GM21717 (cell line): ENCODE measurements at regions not wholly inside any gene's neighbourhood (a gene's known extent, or its start where the extent isn't known, plus 50 kb on each side); places are given as distances from the start of the nearest gene placed in this dataset.
"Not testable (repeated sequence)": the region's sequence is repeated elsewhere in the genome, so short reads cannot be mapped to it uniquely, and the experiment has no call there.

Source experiments
- ATAC-seq: cut with Tn5 transposase; IDR thresholded peaks from one replicate; pipeline ENCODE4 v1.9.1; 2021; ENCODE audit warnings: mild to moderate bottlenecking, moderate library complexity; ENCODE audit not compliant: unreplicated experiment

- ATAC-seq = not testable (repeated sequence)
These were observed 160.3 kb upstream of the ZNF184 start for GRCh38 chr6:27633221-27633688.

DNA sequence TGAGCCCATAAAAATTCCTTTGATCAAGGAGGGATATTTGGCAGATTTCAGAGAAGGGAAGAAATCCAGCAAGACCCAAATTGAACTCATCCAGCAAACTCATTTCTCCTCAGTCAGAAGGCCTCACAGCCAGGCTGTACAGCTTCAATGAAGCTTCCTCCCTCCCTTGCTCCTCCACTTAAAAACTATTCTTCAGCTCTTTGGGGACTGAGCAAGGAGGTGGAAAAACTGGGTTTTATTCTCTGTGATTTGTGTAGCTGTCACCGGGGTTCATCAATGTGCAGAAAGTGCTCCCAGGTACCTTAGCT, 158.7 kb upstream of the ZNF184 start:
- no peak for ATAC-seq

GRCh38 chr6:27630727-27631608, 158.1 kb upstream of the ZNF184 start:
- ATAC-seq = no peak

DNA sequence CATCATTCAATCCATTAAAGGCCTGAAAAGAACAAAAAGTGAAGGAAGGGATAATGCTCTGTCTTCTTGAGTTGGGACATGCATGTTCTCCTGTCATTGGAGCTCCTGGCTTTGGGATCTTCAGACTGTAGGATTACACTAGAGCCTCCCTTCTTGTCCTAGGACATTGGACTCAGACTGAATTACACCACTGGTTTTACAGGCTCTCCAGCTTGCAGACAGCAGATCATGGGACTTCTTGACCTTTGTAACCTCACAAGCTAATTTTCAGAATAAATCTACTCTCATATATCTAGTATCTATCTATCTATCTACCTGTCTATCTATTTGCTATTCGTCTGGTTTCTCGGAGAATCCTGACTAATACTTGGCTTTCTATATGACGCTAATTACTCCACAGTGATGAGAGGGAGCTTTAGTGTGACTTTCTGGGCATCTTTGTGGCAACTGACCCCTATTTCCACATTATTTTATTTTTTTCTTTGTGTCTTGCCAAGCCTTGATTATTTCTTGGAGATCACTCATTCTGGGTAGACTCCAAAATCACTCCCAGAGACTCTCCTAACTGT, 151.9 kb upstream of the ZNF184 start:
- no peak for ATAC-seq

GRCh38 chr6:27623103-27623502, 150.2 kb upstream of the ZNF184 start:
- no peak for ATAC-seq

DNA sequence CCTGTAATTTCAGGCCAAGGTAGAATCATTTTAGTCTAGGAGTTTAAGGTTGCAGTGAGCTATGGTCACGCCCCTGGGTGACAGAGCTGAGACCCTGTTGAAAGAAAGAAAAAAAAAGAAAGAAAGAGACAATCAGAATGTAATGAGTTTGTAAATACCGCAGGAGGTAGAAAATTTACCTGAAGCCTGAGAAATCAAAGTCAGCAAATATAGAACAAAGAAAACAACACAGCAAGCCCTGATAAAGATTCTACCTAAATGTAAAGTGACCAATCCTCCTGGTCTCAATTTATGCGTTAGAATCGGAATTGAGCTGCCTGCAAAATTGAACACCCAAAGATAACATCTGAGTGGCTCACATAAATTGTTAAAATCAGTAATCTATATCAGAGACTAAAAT, 146.5 kb upstream of the ZNF184 start:
- ATAC-seq = no peak

DNA sequence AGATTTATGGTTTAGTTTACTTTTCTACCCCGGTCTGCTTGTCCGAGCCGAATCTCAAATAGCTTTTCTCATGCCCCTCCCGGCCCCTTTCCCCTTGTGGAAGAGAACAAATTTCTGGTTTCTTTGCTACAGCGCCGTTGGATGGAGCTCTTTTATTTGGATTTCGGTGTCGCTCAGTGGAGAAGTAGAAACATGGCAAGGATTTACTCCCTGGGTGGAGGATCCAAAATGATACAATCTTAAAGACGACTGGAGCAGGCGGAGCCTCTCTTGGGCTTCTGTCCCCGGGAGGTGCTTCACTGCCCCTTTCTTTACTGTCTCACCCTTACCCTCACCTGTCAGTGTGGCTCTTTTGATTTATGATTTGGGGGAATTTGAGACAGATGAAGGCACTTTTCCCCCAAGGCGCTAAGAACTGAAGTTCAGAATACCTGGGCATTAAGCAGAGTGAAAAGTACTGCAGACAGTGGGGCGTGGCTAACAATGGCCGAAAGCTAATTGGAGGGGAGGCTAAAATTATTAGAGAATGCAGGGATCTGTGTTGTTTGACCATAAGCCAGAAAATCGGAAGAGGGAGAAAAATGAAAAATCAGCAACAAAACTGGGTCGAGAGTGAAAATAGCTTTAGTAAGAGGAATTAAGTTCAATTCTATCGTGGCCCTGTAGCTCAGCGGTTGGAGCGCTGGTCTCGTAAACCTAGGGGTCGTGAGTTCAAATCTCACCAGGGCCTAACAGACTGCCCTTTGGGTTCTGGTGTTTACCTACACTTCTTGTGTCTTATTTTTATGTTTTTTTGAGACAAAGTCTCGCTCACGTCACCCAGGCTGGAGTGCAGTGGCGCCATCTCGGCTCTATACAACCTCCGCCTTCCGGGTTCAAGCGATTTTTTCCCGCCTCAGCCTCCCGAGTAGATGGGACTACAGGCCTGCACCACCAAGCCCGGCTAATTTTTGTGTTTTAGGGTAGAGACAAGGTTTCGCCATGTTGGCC, 145.1 kb upstream of the ZNF184 start:
- ATAC-seq = no peak

- ATAC-seq = no peak
These were observed 144.3 kb upstream of the ZNF184 start for GRCh38 chr6:27617046-27617687.

GRCh38 chr6:27616328-27617045, 143.6 kb upstream of the ZNF184 start:
- ATAC-seq = no peak

- no peak for ATAC-seq
These were observed 138.5 kb upstream of the ZNF184 start for GRCh38 chr6:27611451-27611850.

DNA sequence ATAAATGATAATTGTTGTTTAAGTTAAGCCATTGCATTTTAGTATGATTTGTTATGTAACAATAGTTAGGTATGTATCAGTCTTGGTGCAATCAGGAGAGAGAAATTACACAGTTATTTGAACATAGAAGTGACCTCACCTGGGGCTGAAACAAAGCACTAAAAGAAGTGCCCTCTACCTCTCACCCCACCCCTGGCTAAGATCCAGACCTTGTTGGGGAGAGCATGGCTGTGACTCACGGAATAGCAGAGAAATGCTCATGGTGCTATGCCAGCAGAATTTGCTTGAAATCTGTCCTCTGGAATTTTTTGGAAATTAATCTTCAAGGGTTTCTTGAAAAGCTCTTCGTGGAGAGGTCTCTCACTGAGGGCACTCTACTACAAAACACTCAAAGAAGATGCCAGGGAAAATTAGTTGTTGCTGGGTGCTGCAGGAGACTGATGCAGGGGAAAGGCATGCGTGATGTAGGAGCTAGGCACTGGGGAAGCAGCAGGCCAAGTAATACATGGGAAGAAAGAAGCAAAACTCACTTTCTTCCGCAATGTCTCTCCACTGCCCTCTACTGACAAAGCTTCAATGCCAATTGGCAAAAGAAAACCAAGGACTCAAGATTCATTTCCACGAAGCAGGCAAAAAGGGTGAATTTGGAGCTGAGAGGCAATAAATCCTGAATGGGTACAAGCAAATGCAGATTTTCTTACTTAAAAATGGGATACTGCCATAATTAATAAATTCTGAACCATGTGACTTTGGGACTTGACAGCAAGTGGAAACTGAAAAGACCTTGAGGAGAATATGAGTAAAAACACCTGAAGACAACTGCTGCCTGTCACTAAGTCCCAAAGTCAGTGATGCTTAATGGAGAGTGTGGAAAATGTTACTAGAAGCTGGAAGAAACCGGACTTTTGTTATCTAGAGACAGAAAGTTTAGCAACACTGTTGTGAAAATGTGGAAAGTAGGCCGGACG, 136.3 kb upstream of the ZNF184 start:
- ATAC-seq = no peak

GRCh38 chr6:27605401-27606342, 132.8 kb upstream of the ZNF184 start:
- ATAC-seq = no peak

- ATAC-seq = no peak
These were observed 132.1 kb upstream of the ZNF184 start for GRCh38 chr6:27604986-27605385.

DNA sequence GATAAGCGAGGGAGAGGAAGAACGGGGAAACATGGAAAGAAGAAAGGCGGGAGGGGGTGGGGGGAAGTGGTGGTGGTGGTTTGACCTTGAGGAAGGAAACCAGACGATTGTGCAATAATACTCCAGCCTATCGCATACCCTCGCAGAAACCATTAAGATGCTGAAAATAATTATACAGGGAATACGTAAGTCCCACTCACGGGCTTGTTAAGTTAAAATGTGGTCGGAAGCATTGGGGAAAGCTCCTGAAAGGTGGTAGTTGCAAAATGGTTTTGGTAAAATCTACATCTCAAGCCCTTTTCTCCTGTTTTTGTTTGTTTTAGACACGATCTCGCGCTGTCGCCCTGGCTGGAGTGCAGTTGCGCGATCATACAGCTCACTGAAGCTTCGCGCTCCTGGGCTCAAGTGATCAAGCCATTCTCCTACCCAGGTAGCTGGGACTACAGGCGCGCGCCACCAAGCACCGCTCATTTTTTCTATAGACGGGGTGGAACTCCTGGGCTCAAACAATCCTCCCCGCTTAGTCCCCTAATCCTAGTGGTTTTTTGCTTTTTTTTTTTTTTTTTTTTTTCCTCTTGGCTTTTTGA, 128.9 kb upstream of the ZNF184 start:
- no peak for ATAC-seq

DNA sequence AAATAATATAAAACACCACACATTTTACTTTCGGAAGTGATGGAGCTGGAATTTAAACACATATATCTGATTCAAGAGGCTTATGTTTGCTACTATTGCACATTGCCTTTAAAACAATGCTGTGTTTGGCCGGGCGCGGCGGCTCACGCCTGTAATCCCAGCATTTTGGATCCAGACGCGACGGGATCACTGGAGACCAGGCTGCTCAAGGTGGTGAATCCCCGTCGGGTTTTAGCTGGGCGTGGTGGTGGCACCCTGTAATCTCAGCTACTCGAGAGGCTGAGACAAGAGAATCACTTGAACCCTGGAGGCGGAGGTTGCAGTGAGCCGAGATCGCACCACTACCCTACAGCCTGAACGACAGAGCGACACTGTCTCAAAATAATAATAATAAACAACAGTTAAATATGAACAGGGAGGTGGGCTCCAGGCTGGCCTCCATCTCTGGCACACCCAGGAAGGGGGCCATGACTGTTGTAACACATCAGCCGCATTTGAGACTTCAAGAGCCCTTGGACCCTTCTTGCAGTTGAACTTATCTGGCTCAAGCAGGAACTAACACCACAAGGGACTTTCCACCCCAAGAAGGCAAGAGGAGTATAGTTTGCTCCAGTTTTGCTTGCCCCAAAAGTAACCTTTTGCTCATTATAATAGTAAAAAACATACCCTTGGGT, 127.1 kb upstream of the ZNF184 start:
- no peak for ATAC-seq

DNA sequence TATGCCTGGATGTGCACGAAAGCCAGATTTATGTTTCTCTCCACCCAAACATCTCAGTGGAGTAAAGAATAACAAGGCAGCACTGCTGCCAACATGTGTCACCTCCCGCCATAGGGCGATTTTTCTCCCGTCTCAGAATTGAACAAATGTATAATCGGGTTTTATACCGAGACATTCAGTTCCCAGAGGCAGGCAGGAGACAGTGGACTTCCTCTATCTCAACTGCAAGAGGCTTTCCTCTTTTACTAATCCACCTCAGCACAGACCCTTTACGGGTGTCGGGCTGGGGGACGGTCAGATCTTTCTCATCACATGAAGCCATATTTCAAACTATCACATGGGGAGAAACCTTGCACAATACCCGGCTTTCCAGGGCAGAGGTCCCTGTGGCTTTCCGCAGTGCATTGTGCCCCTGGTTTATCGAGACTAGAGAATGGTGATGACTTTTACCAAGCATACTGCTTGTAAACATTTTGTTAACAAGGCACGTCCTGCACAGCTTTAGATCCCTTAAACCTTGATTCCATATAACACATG, 124.2 kb upstream of the ZNF184 start:
- ATAC-seq = not testable (repeated sequence)

GRCh38 chr6:27593861-27594260, 121.0 kb upstream of the ZNF184 start:
- no peak for ATAC-seq
